ENCODE measurements at regions not wholly inside any gene's neighbourhood (a gene's known extent, or its start where the extent isn't known, plus 50 kb on each side); places are given as distances from the start of the nearest gene placed in this dataset.

DNA sequence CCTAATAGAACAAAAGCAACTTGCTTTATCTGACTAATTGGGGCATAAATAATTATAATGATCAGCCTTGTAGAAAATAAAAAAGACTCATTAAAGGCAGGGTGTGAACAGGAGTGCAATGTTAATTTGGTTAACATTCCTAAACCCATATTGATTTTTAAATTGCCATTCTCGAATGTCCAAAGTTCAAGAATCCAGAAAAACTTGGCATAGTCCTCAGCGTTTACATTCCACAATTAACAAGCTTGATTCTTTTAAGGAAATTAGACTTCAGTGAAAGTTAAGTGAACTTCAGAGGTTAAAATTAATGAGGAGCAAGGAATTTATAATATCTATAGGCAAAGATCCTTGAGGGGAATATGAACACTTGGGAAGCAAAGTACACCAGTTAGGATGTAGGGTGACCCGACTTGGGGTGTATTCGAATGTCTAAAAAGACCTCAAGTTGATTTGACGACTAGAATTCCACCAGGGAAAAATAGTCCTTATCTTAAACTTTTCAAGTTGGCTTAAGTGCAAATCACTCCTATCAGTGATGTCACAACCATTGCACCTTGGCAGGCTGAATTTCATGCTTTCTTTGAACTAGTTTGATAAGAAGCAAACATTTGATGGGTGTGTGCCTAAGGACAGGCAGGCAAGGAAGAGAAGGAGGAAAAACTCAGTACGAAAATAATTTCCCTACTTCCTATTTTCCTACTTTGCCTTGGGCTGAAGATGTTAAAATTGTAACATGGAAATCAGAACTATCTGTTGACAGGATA lies 830.4 kb upstream of the COBL start:
- in situ Hi-C loops (cut with HindIII; ENCODE audit: low sequenced_read_pairs) = no loop called here

GRCh38 chr7:52143219-52143618 lies 826.6 kb upstream of the COBL start:
- in situ Hi-C loops (cut with HindIII; ENCODE audit: low sequenced_read_pairs) = no loop called here
- DNase-seq (ENCODE audit: low spot score) = no peak

More for the DNA sequence above, 830.4 kb upstream of the COBL start:
- no peak for DNase-seq (ENCODE audit: low spot score)

GRCh38 chr7:52140851-52141250 lies 824.2 kb upstream of the COBL start:
- no peak for DNase-seq (ENCODE audit: low spot score)
- in situ Hi-C loops (cut with HindIII; ENCODE audit: low sequenced_read_pairs) = no loop called here

DNA sequence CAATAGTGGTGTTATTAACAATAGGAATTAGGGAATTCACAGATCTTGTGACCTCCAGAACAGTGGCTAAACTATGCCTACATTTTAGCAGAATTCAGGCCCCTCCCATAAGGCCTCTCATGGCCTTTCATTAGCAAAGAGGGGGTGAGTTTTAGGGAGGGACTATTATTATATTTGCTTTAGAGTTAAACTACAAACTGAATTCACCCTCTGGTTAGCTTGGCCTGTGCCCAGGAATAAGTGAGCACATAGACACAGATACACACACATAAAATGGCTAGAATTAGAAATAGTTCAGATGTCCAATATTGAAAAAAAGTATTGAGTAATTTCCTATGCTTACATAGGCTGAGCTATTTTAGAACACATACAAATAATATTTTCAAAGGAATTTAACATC lies 818.8 kb upstream of the COBL start:
- in situ Hi-C loops (cut with HindIII; ENCODE audit: low sequenced_read_pairs) = no loop called here

DNA sequence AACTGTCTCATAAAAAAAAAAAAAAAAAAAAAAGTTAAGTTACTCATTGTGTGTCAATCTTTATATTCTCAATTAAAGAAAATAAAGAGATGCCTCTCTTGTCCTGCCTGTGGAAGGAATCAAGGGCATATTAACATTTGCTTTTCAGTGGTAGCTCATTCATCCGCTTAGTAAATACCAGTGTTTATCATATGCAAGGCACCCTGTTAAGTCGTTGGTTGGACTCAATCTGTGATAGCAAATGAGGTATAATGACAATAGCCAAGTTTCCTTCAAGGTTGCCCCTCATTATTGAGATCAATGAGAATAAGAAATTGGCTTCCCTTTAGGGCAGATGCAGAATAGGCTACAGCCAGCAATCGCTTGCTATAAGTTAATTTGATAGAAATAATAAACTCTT lies 812.7 kb upstream of the COBL start:
- in situ Hi-C loops (cut with HindIII; ENCODE audit: low sequenced_read_pairs) = no loop called here
- DNase-seq (ENCODE audit: low spot score) = no peak

More for the DNA sequence above, 818.8 kb upstream of the COBL start:
- no peak for DNase-seq (ENCODE audit: low spot score)

- DNase-seq (ENCODE audit: low spot score) = no peak
- in situ Hi-C loops (cut with HindIII; ENCODE audit: low sequenced_read_pairs) = no loop called here
Measured at GRCh38 chr7:52120912-52121311, 804.3 kb upstream of the COBL start.

DNA sequence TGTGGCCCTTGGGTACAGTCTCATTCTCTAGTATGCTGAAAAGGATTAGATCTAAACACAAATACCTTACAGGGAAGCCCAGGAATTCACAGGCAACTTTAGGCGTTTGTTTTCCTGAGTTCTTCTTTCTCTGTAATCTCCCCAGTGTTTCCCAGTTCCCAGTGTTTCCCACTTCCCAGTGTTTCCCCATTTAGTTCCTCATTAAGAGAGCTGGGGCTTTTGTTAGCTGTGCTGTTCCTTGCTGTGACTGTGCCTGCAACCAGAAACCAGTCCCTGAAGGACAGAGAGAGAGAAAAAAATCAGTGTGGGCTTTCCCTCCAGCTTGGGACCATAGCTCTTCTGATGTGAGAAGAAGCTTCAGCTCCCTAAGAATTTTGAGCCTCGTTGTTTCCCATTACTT lies 802.9 kb upstream of the COBL start:
- DNase-seq (ENCODE audit: low spot score) = no peak
- in situ Hi-C loops (cut with HindIII; ENCODE audit: low sequenced_read_pairs) = no loop called here

DNA sequence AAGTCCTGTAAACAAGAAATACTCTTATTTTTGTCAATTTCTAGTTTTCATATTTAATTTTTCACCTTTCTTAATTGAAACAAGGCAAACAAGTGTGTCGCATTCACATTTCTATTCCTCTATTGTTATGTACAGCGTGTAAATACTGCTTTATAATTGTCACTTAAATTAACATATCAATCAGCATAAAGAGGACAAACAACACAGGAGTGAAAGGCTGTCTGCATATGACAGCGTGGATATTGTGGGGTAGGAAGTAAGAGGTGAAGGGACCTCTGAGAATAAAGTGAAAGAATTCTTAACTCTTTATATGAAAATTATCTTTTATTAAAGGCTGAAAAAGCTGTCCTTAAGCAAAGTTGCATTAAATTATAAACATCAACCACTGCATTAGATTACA lies 797.9 kb upstream of the COBL start:
- no peak for DNase-seq (ENCODE audit: low spot score)
- in situ Hi-C loops (cut with HindIII; ENCODE audit: low sequenced_read_pairs) = no loop called here

DNA sequence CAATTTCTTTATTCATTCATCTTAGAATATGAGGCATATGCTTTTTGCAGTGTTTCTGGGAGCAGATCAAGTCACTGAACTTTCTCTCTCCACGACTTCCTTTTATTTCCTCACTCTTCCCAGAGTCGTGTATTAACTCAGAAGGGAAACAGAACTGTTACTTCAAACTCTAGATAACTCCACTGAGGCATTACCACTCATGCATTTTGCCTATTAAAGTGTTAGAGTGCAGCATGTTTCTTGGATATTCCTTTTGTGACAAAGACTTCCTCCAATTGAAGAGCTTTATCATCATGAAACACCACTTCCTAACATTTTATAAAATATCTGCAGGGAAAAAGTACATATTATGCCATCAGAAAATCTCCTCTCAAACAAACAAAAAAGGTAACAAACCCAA lies 797.4 kb upstream of the COBL start:
- in situ Hi-C loops (cut with HindIII; ENCODE audit: low sequenced_read_pairs) = no loop called here
- DNase-seq (ENCODE audit: low spot score) = no peak

DNA sequence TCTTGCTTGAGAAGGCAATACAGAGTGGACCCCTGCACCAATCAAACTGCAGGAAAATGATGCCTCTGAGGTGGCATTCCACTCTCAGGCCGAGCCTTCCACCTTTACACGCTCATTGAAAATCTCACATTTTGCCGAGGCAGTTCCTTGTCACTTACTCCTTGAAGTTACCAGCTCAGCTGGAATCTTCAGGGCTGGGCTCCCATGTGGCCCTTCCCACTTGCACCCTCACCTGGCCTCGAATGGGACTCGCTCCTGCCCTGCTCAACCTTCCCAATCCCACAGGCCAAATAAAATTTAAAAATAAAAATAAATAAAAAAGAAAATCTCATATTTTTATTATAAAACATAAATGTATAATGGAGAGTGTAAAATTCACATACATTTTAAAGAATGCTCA lies 790.7 kb upstream of the COBL start:
- in situ Hi-C loops (cut with HindIII; ENCODE audit: low sequenced_read_pairs) = no loop called here
- DNase-seq (ENCODE audit: low spot score) = no peak

GRCh38 chr7:52095861-52096260 lies 779.3 kb upstream of the COBL start:
- DNase-seq (ENCODE audit: low spot score) = no peak
- in situ Hi-C loops (cut with HindIII; ENCODE audit: low sequenced_read_pairs) = no loop called here

GRCh38 chr7:52091996-52092395 lies 775.4 kb upstream of the COBL start:
- in situ Hi-C loops (cut with HindIII; ENCODE audit: low sequenced_read_pairs) = no loop called here
- no peak for DNase-seq (ENCODE audit: low spot score)

GRCh38 chr7:52091101-52091500 lies 774.5 kb upstream of the COBL start:
- in situ Hi-C loops (cut with HindIII; ENCODE audit: low sequenced_read_pairs) = no loop called here
- no peak for DNase-seq (ENCODE audit: low spot score)

DNA sequence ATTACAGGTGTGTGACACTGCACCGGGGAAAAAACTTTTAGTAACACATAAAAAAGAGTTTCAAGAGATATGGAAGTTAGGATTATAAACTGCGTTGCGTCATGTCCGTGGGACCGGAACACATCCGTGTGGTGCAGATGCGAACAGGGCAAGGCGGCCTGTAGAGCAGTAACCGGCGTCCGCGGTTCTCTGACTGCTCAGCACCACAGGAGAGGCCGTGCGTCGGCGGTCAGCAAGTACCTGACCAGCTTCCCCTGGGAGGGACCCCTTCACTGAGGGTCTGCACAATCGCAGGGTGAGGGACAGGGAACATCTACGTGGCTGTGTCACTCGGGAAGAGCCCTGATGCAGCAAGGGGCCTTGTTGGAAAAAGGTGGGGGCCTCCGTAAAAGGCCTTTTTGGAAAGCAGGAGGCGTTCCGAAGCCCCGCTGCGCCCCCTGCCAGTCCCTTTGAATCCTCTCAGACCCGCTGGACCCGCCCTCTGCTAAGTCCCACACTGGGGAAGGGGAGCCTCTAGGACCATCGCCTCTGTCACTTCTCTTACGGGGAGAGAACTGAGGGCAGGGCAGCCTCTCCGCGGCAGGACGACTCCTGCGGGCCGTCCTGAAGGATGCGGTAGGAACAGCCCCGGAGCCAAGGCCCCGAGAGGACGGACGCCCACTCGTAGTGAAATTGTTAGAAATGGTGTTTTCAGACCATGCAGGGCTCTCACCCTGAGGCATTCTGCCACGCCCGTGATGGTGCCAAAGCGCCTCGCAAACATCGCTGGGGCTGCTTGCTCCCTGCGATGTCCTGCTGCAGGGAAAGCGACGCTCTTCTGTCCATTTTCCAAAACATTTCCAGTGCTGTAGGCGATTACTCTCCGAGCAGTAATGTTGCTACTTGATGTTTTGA lies 771.6 kb upstream of the COBL start:
- in situ Hi-C loops (cut with HindIII; ENCODE audit: low sequenced_read_pairs) = no loop called here
- no peak for DNase-seq (ENCODE audit: low spot score)

DNA sequence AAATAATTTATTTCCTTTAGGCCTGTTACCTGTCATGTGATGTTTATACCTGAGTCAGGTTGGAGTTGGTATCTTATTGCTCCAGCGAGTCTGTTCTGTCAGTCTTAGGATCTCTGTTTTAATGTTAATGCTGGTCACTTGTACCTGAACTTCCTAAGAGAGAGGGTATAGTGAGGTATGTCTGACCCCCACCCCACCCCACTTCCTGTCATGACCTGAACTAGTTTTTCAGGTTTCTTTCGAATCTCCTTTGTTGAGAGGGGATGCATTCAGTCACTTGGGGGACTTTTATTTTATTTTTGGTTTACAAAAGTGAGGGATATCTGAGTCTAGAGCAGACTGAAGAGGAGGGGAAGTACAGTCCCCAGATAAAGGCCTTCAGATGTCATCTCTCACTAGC lies 769.0 kb upstream of the COBL start:
- DNase-seq (ENCODE audit: low spot score) = no peak
- in situ Hi-C loops (cut with HindIII; ENCODE audit: low sequenced_read_pairs) = no loop called here

GRCh38 chr7:52080493-52080892 lies 763.9 kb upstream of the COBL start:
- in situ Hi-C loops (cut with HindIII; ENCODE audit: low sequenced_read_pairs) = no loop called here
- no peak for DNase-seq (ENCODE audit: low spot score)

GRCh38 chr7:52079726-52080125 lies 763.1 kb upstream of the COBL start:
- no peak for DNase-seq (ENCODE audit: low spot score)
- in situ Hi-C loops (cut with HindIII; ENCODE audit: low sequenced_read_pairs) = no loop called here

GRCh38 chr7:52077571-52077970 lies 761.0 kb upstream of the COBL start:
- no peak for DNase-seq (ENCODE audit: low spot score)
- in situ Hi-C loops (cut with HindIII; ENCODE audit: low sequenced_read_pairs) = no loop called here

DNA sequence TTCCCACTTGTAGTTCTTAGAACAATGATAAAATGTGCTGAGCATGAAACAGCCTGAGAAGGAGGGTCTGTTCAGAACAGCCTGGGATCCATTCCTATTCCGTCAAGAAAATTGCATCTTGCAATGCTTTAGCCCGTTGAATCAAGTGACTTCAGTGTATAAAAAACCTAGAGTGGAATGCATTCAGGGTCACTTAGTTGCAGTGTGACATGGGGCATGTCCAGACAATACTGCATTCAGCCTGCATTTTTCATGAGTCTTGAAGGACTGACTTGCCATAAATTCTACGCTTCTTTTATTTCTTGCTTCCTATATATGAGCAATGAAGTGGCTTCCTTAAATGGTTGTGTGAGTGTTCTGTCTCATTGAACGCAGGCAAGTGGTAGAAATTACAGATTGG lies 758.3 kb upstream of the COBL start:
- in situ Hi-C loops (cut with HindIII; ENCODE audit: low sequenced_read_pairs) = no loop called here

DNA sequence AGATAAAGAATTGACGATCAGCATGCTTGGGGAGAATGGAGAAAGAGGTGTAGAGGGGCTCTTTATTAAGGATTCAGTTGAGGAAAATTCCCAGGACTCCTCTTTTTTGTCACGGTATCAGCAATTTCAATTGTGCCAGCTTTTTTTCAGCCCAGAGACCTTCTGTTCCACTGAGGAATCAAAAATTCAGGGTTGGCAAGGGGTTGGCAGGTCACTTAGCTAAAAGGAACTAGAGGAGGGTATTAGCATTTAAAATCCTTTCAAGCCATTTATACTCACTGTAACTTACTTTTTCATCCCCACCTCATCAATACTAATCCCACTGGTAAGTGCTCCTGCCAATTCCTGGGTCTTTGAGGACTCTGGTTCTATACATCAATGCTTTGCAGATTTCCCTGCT lies 757.5 kb upstream of the COBL start:
- no peak for DNase-seq (ENCODE audit: low spot score)
- in situ Hi-C loops (cut with HindIII; ENCODE audit: low sequenced_read_pairs) = no loop called here

More for the DNA sequence above, 758.3 kb upstream of the COBL start:
- no peak for DNase-seq (ENCODE audit: low spot score)

- no peak for DNase-seq (ENCODE audit: low spot score)
- in situ Hi-C loops (cut with HindIII; ENCODE audit: low sequenced_read_pairs) = no loop called here
Measured at GRCh38 chr7:52071744-52072143, 755.1 kb upstream of the COBL start.
